NCI-H510A (cell line): ENCODE measurements at regions not wholly inside any gene's neighbourhood (a gene's known extent, or its start where the extent isn't known, plus 50 kb on each side); places are given as distances from the start of the nearest gene placed in this dataset.

Source experiments
- DNase-seq: peaks from one replicate; lab custom pipeline; 2025; lab: John Stamatoyannopoulos, UW

DNA sequence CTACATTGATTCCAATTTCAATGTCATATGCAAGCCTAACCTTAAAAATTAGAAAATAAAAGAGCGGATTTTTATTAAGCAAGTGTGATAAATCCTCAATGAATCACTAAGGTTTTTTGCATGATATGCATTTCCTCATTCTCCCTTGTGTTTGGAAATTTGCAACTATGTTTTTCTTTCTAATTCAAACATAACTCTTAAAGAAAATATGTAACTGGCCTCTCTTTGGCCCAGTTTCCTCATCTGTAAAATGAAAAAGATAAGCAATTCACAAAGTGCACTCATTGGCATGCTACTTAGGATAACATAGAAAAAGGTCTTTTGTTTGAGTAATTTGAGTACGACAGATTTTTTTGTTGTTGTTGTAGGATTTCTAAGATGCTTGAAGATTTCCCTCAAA lies 295.5 kb downstream of the CDH11 start:
- DNase-seq: no peak

DNA sequence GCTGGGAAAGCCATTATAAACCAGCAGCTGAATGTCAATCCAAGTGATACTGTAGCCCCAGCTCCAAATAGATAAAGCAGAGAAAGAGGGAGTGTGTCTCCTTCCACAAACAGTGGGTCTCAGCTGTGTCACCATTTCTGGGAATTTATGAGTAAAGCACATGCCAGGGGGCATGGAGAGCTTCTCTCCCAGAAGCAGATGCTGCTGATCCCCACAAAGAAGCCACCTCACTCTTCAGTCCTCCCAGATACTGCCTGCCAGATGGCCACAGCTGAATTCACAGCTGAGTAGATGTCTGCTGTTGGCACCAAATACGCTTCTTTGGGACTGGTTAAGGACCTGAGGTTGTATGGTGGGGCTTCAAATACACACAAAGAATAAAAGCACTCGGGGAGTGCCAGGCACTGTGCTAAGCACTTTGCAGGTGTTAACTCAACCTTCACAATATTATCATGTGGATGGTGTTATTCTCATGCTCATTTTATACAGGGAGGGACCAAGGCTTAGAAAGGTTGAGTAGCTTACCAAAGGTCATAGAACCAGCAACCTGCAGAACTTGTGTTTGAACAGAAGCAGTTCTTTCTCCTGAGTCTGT lies 298.3 kb downstream of the CDH11 start:
- DNase-seq: no peak

DNA sequence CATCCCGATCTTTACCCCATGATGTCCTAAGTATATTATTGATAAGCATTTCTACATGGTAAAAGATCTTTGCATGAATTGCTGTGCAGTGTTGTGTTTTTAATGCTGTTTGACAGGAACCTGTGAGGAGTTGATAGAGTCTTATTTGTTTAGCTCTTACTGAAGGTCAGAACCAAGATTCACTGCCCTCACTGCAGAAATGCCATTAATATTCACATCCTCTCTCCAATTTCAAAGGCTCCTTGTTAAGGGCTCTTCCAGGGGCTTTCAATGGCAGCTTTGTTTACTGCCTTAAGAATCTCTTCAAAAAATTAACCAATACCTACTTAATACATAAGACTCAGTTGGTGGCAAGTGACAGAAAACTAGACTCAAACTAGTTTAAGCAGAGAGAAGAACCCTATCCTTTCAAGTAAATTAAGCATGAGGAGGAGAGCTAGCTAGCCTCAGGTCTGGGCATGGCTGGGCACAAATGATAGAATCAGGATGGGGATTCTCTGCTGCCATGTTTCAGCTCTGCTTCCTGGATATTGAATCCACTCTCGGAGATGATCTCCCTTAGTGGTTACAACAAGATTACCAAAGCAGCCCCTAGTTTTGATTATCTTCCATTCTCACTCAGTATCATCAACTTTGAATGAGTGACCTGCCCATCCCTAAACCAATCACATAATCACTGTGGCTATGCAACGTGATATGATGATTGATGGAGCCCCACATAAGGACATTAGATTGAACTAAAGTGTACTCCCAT lies 311.8 kb downstream of the CDH11 start:
- DNase-seq: no peak

DNA sequence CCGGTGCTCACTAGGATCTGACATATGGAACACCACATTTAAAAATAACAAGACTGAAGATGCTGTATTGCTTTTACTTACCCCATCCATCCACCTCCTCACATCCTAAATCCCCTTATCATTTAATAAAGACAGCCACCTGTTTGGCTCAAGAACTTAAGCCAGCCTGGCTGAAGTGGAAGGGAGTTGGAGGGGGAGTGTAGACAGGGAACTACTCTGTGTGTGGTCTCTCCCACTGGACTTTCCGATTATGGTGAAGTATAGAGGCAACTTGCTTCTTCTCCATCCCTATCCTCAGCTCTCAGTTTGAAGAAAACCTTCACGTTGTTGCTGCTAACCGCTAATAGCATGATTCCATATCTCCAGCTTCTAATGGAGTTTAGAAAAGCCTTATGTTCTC lies 313.4 kb downstream of the CDH11 start:
- no peak for DNase-seq

DNA sequence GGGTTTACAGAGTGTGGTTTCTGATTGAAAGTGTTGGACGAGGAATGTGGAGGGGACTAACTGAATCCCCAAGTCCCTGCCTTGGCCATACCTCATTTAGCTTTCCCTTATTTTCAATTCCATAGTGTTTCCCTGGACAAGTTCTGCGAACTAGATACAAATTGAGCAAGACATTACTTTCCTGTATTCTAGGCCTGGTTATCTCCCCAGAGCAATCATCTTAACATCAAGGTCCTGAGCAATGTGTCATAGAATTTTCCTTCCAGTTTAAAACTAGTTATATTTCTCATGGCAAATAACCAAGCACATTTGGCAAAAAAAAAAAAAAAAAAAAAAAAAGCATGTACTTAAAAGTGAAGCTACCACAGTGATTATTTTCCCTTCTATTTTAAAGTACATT lies 330.1 kb downstream of the CDH11 start:
- DNase-seq: no peak

DNA sequence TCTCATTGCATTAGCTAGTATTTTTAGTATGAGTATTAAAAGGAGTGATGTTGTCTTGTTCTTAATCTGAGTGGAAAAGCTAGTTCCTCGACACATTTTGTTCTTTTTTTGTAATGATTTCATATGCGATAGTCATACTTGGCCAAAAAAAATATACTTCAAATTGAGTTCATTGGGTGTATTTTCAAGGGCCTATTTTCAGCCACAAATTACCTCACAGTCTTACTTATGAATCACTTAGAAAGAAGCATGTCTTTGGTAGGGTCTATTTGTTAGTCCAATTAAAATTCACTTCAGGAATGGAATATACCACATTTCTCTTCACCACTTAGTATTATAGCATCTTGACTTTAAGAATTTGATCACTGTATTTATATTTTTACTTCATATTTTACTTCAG lies 337.2 kb downstream of the CDH11 start:
- DNase-seq: no peak

DNA sequence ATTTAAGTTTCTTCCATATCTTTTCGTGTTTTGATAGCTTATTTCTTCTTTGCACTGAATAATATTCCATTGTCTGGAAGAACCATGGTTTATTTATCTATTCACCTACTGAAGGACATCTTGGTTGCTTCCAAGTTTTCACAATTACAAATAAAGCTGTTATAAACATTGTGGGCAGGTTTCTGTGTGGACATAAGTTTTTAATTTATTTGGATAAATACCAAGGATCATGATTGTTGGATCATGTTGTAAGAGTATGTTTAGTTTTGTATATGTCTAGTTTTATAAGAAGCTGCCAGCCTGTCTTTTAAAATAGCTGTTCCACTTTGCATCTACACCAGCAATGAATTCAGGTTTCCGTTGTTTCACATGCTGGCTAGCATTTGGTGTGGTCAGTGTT lies 339.4 kb downstream of the CDH11 start:
- DNase-seq: no peak

DNA sequence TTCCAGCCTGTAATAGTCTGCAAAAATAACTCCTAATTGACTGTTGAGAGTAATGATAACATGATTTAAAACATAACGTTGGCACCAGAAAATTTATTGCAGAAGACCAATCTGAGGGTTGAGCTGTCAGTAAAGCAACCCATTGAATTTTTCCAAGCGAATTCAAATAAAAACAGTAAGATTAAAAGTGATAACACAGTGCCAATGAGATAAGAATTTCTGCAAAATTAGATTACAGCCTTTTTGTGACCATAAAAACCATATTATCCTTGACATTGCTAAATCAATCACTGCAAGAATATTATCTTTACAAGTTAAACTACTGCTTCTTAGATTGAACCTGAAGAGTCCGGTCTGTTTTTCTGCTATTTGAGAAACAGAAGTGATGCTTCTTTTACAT lies 341.4 kb downstream of the CDH11 start:
- no peak for DNase-seq

DNA sequence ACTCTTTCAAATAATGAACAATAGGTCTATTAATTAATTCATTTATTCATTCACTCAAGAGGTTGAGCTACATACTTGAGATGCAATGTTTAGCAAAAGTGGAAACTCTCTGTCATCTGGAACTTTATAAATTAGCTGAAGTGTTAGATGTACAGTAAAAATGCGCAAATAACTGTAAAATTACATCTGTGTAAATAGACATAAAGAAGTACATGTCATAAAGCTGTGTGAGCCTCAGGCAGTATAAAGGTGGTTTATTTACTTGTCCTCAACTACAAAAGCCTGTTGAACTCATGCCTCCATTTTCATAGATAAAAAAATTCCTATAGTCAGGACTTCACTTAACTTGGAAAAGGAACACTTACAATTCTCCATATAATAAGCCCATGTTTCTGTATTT lies 343.1 kb downstream of the CDH11 start:
- no peak for DNase-seq

DNA sequence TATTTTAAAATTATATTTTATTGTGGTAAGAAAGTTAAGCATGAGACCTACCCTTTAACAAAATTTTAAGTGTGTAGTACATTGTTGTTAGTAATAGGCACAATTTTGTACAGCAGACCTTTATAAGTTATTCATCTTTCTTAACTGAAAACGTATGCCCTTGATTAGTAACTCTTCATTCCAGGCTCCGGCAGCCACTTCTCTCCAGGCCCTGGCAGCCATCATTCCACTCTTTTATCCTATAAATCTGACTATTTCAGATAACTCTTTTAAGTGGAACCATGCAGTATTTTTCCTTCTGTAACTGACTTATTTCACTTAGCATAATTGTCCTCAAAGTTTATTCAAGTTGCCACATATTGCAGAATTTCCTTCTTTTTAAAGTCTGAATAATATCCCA lies 348.2 kb downstream of the CDH11 start:
- no peak for DNase-seq

DNA sequence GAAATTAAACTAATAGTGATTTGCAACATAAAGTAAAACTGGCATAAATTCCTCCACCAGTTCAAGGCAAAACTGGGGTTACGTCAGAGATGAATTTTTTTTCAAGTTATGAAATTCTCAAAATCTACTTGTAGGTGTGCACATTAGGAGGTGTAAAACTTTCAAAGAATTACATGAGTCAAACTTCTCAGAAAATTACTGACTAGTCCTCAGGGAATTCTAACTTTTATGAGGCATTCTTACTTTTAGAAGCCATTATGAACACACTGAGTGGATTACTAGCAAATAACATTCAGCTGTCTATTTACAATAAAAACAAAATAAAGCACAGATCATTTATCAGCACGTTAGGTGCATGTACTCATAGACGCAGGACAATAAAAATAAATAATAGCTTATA lies 348.7 kb downstream of the CDH11 start:
- DNase-seq: no peak

DNA sequence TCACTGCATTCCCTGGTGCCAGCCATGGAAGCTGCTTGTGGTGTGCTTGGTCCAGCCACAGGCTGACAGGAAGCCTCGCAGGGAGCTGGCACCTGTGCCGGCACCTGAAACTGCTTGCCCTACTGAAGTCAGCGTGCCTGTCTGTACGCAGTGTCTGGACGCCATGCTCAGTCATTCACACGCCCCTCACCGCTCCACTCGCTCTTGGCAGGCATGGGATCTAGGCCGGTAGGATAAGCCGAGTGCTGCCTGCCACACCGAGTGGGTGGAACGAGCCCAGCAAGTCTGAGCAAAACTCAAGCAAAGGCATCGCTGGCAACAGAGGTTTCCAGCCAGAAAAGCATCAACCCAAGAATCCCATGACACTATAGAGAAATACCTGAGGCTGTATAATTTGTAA lies 350.6 kb downstream of the CDH11 start:
- no peak for DNase-seq

DNA sequence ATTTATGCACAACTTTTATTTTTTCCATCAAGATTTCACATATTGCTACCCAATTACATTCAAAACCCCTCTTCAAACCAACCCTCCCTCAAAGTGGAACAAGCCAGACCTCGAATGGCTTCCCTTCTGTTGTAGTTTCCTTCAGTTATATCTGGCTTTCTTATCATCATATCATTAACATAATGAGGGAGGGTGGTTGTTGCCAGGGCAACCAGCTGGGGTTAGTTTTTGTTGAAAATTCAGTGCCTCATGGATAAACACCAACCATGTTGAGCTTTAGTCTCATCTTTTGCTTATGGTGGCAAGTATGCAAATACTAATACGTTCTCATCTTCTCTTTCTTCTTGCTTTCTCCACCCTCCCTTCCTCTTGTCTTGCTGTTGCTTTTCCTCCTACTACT lies 359.7 kb downstream of the CDH11 start:
- no peak for DNase-seq

DNA sequence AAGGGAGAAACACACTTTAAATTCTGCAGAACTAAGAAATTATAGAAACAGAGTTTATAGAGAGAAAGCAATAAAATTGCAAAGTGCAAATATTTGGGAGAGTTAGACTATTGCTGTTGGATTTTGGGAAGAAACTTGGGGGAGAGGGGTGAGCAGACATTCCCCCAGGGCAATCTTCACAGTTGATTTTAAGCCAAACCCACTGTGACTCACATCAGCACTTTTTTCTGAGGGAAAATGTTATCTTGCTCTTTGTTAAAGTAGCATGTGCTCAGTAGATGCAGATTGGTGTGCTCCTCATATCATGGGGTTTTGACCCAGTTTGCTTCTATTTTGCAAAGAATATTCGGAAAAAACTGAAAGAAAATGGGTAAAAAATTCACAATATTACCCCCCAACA lies 367.6 kb downstream of the CDH11 start:
- no peak for DNase-seq

DNA sequence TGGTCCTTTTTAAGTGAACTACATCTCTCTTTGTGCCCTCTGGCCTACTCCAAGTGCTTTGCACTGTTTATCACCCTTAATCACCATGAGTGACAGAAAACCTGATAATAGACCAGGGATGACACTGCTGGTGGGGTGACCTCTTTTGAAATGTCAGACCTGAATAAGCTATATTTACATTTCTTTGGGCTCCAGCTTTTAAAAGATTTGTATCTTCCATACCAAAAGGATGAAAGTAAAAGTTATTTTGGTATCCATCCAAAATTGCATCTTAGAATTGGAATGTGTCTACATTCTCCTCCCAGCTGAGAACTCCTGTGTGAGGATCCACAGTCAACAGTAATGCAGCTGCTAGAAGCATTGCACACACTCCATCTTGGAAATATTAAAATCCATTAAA lies 370.0 kb downstream of the CDH11 start:
- DNase-seq: no peak

DNA sequence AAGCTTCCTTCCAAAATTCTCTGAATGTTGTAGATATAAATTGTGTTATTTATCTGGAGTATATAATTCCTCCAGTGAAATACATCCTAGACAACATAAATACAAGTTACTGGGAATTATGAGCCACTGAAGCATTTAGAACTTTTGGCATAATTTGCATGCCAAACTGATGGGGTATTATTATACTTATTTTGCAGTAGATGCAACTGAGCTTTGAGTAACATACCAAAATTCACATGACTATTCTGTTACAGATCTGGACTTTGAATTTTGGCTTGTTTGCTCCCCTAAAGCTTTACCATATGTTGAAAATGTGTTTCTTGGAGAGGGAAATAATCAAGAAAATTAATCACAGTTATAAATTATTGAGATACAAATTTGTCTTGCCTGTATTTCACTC lies 372.5 kb downstream of the CDH11 start:
- DNase-seq: no peak

DNA sequence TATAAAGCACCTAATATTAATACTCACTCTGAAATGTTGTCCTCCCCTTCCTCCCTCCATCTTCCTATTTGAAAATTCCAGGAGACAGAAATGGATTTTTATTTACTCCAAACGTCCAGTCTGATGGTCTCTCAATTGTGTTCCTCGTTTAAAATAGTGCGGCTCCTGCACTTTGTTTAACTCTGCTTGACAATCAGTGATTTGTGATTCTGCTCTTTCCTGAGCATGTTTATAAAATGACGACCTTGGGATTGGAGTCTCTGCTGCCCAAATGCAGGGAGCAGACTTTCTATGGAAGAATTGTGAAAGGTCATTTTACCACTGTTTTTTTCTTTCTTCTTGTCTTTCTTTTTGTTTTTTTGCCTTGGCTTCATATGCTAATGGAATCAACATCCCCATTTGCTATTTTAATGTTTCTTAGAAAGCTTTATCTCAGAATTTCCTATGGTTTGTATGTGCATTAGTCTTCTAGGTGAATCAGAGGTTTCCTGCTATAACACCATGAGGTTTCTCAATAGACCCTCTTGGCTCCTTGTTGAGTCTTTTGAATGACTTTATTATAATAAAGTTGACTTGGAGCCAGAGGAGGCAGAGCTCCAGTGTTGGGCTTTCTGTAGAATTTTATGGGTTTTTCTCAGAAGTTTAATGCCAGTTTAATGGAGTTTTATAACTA lies 376.5 kb downstream of the CDH11 start:
- no peak for DNase-seq

DNA sequence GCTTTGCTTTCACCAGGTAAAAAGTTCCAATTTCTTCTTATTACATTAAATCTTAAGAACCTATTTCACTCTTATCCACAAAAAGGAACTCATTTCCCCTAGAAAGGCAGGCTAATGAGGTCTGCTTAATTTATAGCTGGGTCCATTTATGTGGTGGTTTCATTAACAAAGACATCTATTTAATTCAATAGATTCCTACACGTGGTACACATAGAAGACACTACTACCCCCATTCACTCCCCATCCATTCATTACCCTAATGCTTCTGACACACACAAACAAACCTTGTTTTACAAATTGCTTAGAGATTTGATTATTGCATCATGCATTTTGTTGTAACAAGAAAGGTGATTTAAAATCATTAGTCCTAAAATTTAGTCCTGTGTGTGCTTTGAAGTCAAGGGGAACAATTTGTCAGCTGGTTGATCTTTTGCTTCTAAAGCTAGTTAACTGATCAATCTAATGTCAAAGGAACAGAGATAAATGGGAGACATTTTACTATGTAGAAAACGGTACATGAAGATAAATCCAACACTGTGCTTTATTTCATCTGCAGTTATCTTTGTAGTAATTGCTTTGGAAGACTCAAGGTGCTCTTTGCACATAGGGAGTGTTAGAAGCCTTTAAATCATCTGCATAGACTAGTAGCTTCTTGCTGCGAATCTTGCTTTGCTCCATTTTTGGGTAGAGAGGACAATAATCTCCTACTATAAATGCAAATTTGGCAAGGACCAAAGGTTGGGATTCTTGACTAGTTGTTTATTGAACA lies 379.2 kb downstream of the CDH11 start:
- DNase-seq: no peak

DNA sequence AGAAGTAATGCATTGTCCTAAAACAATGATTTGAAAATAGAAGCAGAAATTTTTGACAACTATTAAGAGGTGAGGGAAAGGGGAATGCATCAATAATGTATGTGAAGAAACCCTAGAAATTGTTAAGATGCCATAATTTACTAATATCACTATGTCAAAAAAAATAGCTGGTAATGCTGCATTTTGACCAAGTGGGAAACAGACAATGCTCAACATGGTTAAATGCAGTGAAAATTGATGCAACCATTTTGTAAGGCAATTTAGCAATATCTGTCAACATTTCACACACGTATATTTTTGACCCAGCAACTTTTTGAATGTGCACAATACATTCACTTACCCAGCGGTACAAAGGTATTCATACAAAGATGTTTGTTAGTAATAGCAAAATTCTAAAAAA lies 381.6 kb downstream of the CDH11 start:
- DNase-seq: no peak

DNA sequence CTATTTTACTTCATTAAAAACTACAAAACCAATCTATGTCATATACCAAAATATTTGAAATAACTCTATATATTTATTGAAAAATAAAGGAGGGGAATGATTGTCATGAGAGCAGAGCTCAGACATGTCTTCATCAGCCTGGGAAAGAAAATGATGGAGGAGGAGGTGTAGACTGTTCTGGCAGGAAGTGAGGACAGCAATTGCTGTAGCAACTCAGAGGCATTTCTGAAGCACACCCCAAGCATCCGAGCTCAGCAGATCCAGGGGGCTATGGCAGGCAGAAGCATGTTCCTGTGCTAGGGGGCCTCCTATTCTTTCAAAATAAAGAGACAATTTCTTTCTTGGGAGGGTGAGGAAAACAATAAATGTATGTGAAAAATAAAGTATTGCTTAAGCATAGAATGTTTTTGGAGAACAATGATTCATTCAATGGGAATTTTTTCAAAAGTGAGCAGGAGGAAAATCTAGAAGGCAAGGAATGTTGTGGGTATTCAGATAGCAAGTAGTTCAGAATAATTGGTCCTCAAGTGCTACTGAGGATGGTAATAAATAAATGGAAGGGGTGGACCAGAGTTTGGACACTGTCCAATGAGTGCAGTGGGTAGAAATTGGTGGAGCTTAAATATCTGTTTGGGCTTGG lies 383.4 kb downstream of the CDH11 start:
- DNase-seq: no peak

DNA sequence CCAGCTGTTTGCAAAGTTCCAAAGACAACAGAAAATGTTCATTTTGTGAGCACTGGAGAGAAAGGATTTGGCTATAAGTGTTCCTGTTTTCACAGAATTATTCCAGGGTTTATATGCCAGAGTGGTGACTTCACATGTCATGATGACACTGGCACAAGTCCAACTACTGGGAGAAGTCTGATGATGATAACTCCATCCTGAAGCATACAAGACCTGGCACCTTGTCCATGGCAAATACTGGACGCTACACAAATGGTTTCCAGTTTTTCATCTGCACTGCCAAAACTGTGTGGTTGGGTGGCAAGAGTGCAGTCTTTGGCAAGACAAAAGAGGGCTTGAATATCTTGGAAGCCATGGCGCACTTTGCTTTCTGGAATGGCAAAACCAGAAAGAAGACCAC lies 385.0 kb downstream of the CDH11 start:
- no peak for DNase-seq

DNA sequence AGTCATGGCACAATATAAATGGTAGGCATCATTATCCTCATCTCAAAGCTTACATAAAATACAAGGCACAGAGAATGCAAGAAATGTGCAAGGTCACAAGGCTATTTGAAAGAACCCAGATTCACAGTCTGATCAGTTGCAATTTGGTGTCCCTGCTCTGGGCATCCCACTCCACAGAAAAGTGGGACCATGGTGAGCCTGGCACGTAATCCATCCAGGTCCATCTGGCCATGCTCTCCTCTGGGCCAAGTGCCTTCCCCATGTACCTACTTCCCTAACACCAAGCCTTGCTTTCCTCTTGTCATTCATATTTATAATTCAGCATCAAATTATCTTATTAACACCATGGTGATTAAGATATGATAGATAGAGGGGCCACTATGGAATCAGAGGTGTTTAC lies 390.0 kb downstream of the CDH11 start:
- DNase-seq: no peak
